ENCODE measurements at regions not wholly inside any gene's neighbourhood (a gene's known extent, or its start where the extent isn't known, plus 50 kb on each side); places are given as distances from the start of the nearest gene placed in this dataset.
"Not testable (repeated sequence)": the region's sequence is repeated elsewhere in the genome, so short reads cannot be mapped to it uniquely, and the experiment has no call there.

DNA sequence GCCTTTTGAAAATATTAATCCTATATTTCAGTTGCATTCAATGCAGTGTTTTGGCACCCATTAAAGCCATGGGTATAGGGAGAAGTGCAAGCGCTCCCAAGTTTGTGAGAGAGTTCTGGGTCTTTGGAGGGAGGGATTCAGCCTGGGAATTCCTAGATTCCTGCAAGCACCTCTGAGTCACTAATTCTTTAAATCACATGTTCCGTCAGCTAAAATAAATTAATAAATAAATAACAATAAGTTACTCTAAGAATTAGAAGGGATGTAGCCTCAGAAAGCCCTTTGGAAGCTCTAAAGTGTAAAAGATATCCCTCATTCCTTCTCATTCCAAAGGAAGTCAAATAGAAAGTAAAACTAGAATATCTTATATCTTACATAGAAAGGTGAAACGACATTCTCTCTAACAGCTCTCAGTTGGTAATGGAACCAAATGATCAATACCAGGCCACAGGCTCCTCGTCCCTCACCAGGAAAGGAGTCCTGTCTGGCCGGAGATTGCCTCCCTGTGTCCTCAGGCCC is 222.4 kb upstream of the RBBP8 start:
- Histone ChIP-seq H3K9me3 (ENCODE audit: control insufficient read depth, low read depth, low read length) (no peaks in the 10 kb centered on the region), H3K9ac (ENCODE audit: low read length) (no peak overlapping the region), H3K27me3 (ENCODE audit: control insufficient read depth, insufficient read depth, low read length) (no peaks in the 10 kb centered on the region), H3K27ac (ENCODE audit: low read length) (no peak overlapping the region), H3K4me1 (ENCODE audit: control insufficient read depth, low read depth, low read length) (peaks cover 3% of the 10 kb centered on the region), H3K4me3 (ENCODE audit: low read length) (no peak overlapping the region), H3K36me3 (ENCODE audit: control insufficient read depth, low read depth, low read length) (no peaks in the 10 kb centered on the region)

DNA sequence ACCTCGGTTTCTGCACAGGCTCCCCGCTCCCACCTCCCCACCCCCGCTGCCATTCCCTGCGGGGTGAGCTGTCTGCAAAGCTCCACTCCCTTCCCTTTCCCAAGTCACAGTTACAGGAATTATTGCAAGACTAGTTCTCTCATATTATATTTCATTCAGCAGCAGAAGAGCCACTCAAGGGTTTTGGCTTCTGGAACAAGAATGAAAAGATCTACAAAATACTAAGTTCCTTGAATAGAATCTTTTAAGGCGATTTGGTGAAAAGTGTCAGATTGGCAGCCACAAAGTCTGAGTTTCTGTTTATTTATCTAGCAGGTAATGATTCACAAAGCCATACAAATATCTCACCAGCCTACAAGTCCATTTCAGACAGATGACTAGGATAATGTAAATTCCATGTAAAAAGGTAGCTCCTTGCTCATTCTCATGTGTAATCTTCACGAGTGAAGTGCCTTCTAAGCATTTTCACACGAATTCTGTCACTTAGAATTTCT is 221.9 kb upstream of the RBBP8 start:
- Histone ChIP-seq H3K27ac (ENCODE audit: low read length) (no peak overlapping the region), H3K36me3 (ENCODE audit: control insufficient read depth, low read depth, low read length) (no peaks in the 10 kb centered on the region), H3K9ac (ENCODE audit: low read length) (no peak overlapping the region), H3K9me3 (ENCODE audit: control insufficient read depth, low read depth, low read length) (no peaks in the 10 kb centered on the region), H3K4me3 (ENCODE audit: low read length) (no peak overlapping the region), H3K27me3 (ENCODE audit: control insufficient read depth, insufficient read depth, low read length) (no peaks in the 10 kb centered on the region), H3K4me1 (ENCODE audit: control insufficient read depth, low read depth, low read length) (peaks cover 3% of the 10 kb centered on the region)

DNA sequence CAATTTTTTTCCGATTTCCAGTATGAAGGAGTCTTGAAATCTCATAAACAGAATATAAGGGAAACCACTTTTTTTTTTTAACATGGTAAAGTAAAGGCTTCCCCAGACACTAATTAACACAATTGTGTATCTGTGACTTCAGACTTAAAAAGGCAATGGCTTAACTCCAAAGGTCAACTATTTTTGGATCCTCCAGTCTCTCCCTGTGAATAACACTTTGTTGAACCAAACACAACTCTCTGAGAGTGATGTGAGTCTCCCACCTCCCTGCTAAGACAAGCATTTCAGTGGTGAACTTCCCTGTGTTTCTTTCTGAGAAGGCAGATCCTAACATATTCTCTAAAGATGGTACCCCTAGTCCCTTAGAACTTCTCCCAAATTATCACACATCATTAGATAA is 219.6 kb upstream of the RBBP8 start:
- Histone ChIP-seq H3K9me3 (ENCODE audit: control insufficient read depth, low read depth, low read length) (no peaks in the 10 kb centered on the region), H3K9ac (ENCODE audit: low read length) (no peak overlapping the region), H3K27ac (ENCODE audit: low read length) (no peak overlapping the region), H3K4me1 (ENCODE audit: control insufficient read depth, low read depth, low read length) (peaks cover 3% of the 10 kb centered on the region), H3K4me3 (ENCODE audit: low read length) (no peak overlapping the region), H3K36me3 (ENCODE audit: control insufficient read depth, low read depth, low read length) (no peaks in the 10 kb centered on the region), H3K27me3 (ENCODE audit: control insufficient read depth, insufficient read depth, low read length) (no peaks in the 10 kb centered on the region)

DNA sequence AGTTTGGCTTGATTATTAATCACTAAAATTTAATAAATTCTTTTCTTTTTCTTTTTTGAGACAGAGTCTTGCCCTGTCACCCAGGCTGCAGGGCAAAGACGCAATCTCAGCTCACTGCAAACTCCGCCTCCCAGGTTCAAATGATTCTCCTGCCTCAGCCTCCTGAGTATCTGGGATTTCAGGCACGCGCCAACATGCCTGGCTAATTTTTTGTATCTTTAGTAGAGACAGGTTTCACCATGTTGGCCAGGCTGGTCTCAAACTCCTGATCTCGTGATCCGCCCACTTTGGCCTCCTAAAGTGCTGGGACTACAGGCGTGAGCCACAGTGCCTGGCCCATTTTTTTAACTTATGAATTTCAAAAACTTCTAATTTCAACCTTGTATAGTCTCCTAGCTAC is 215.6 kb upstream of the RBBP8 start:
- not testable (repeated sequence) for H3K9me3 ChIP-seq (ENCODE audit: control insufficient read depth, low read depth, low read length); H3K4me1 ChIP-seq (ENCODE audit: control insufficient read depth, low read depth, low read length); H3K36me3 ChIP-seq (ENCODE audit: control insufficient read depth, low read depth, low read length); H3K27me3 ChIP-seq (ENCODE audit: control insufficient read depth, insufficient read depth, low read length); H3K4me3 ChIP-seq (ENCODE audit: low read length); H3K27ac ChIP-seq (ENCODE audit: low read length); H3K9ac ChIP-seq (ENCODE audit: low read length)

DNA sequence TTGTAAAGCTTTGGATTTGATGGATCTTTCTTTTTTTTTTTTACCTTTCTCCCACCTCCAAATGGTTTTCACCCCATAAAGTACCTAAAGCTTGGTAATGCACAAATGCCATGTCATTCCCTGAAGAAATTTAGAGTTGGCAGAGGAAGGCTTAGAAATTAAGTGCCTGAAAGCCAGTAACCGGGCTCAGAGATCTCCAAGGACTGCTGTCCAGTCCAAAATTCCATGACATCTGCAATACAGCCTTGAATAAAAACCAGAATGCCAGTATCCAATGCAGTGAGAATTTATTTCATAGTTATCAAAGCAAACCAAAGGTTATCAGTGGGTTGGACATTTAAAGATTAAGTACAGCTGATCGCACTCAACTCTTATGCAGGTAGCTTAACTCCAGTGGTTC is 209.9 kb upstream of the RBBP8 start:
- H3K36me3 ChIP-seq (ENCODE audit: control insufficient read depth, low read depth, low read length) = no peaks in the 10 kb centered on the region
- H3K9ac ChIP-seq (ENCODE audit: low read length) = no peak overlapping the region
- H3K27ac ChIP-seq (ENCODE audit: low read length) = no peak overlapping the region
- H3K27me3 ChIP-seq (ENCODE audit: control insufficient read depth, insufficient read depth, low read length) = no peaks in the 10 kb centered on the region
- H3K9me3 ChIP-seq (ENCODE audit: control insufficient read depth, low read depth, low read length) = peaks cover 2% of the 10 kb centered on the region
- H3K4me3 ChIP-seq (ENCODE audit: low read length) = no peak overlapping the region
- H3K4me1 ChIP-seq (ENCODE audit: control insufficient read depth, low read depth, low read length) = no peaks in the 10 kb centered on the region

DNA sequence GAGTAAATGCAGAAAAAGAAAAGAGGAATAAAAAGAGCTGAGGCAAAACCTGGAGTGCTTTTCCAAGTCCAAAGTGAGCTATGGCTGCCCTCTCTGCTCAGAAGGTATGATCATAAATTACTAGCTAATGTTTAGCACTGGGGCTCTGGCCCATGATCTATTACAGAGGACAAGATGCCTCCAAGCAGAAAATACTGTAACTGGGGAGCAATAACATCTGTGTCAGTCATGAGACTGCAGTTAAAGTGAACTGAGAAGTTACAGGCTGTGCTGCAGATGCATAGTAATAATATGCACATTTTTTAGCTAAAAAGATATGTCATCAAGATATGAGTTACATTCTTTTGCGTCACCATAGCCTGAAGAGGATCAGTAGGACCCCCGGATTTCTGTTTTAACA is 209.4 kb upstream of the RBBP8 start:
- no peak overlapping the region for H3K27ac ChIP-seq (ENCODE audit: low read length)
- no peaks in the 10 kb centered on the region for H3K27me3 ChIP-seq (ENCODE audit: control insufficient read depth, insufficient read depth, low read length)
- H3K4me3 ChIP-seq (ENCODE audit: low read length) = no peak overlapping the region
- no peak overlapping the region for H3K9ac ChIP-seq (ENCODE audit: low read length)
- no peaks in the 10 kb centered on the region for H3K36me3 ChIP-seq (ENCODE audit: control insufficient read depth, low read depth, low read length)
- peaks cover 2% of the 10 kb centered on the region for H3K9me3 ChIP-seq (ENCODE audit: control insufficient read depth, low read depth, low read length)
- no peaks in the 10 kb centered on the region for H3K4me1 ChIP-seq (ENCODE audit: control insufficient read depth, low read depth, low read length)

DNA sequence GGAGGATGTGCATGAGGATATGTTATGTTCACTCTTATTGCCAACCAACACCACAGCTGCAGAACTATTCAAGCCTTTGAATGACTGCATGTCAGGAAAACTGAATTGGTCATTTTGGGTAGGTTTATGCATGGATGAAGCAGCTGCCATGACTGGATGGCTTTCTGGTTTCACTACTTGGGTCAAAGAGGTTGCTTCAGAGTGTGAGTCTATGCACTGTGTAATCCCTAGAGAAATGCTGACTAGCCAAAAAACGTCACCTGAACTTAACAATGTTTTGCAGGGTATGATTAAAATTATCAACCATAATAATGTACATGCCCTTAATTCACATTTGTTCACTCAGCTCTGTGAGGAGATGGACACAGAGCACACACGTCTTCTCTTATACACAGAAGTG is 206.7 kb upstream of the RBBP8 start:
- peaks cover 2% of the 10 kb centered on the region for H3K9me3 ChIP-seq (ENCODE audit: control insufficient read depth, low read depth, low read length)
- H3K4me1 ChIP-seq (ENCODE audit: control insufficient read depth, low read depth, low read length) = no peaks in the 10 kb centered on the region
- no peaks in the 10 kb centered on the region for H3K36me3 ChIP-seq (ENCODE audit: control insufficient read depth, low read depth, low read length)
- H3K4me3 ChIP-seq (ENCODE audit: low read length) = no peak overlapping the region
- H3K27me3 ChIP-seq (ENCODE audit: control insufficient read depth, insufficient read depth, low read length) = no peaks in the 10 kb centered on the region
- no peak overlapping the region for H3K27ac ChIP-seq (ENCODE audit: low read length)
- no peak overlapping the region for H3K9ac ChIP-seq (ENCODE audit: low read length)

DNA sequence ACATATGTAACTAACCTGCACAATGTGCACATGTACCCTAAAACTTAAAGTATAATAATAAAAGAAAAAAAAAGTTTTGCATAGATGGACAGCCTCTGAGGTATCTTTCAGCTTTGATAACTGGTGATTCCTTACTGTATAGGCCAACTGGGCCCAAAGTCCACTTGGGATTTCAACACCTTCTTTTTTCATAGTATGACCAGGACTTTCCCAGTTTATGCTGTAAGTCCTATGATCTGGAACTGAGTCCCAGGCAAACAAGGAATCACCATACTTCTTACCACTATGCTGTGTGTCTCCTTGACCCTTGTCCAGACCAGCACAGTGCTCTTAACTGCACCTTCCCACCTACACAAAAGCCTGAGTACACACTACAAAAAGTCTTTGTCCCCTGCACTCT is 205.1 kb upstream of the RBBP8 start:
- Histone ChIP-seq H3K9ac (ENCODE audit: low read length) (no peak overlapping the region), H3K4me3 (ENCODE audit: low read length) (no peak overlapping the region), H3K27ac (ENCODE audit: low read length) (no peak overlapping the region)

DNA sequence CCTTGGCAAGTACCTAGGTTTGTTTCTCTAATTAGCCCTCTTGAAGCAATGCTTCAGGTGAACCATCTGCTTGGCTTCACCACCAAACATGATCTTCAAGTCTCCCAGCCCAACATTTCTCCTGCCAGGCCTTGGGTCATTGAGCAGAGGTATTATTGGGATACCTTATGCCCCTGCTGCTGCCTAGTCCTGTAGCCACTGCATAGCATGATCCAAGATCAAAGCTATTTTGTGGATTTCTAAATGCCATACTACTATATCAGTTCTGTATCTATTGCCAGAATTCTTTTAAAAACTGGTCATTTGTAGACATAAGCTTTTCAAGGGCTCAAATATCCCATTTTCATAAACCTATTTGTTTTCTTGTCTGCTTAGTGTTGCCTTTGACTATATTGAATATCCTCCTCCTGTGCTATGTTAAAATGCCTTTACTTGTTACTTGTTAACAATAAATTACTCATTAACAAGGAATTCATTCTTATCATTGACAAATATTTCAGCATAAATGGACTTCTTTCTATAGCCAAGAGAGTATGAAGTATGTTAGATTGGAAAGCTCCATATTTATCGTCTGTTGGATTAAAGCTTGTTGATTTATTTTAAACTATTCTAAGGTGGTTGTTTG is 204.5 kb upstream of the RBBP8 start:
- Histone ChIP-seq H3K9ac (ENCODE audit: low read length) (no peak overlapping the region), H3K4me3 (ENCODE audit: low read length) (no peak overlapping the region), H3K27ac (ENCODE audit: low read length) (no peak overlapping the region), H3K9me3 (ENCODE audit: control insufficient read depth, low read depth, low read length) (peaks cover 2% of the 10 kb centered on the region), H3K27me3 (ENCODE audit: control insufficient read depth, insufficient read depth, low read length) (no peaks in the 10 kb centered on the region), H3K4me1 (ENCODE audit: control insufficient read depth, low read depth, low read length) (no peaks in the 10 kb centered on the region), H3K36me3 (ENCODE audit: control insufficient read depth, low read depth, low read length) (no peaks in the 10 kb centered on the region)

More for the DNA sequence above, 205.1 kb upstream of the RBBP8 start:
- H3K27me3 ChIP-seq (ENCODE audit: control insufficient read depth, insufficient read depth, low read length) = no peaks in the 10 kb centered on the region
- H3K9me3 ChIP-seq (ENCODE audit: control insufficient read depth, low read depth, low read length) = peaks cover 2% of the 10 kb centered on the region
- H3K4me1 ChIP-seq (ENCODE audit: control insufficient read depth, low read depth, low read length) = no peaks in the 10 kb centered on the region
- H3K36me3 ChIP-seq (ENCODE audit: control insufficient read depth, low read depth, low read length) = no peaks in the 10 kb centered on the region

DNA sequence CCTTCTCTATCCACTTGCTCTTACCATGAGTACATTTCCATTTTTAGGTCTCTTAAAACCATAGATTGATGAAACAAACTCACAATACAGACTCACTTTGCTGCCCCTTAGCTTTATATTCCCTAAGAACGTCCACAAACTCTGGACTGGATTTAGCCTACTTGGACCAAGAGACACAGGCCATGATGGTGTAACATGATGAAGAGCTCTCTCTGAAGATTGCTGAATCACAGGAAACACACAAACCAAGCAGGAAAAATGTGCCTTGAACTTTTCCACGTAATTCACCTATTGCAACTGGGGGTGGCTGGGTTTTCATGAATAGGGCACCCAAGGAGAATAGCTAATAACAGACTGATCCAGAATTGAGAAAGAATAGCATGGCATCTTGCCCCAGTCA is 201.7 kb upstream of the RBBP8 start:
- H3K27me3 ChIP-seq (ENCODE audit: control insufficient read depth, insufficient read depth, low read length) = no peaks in the 10 kb centered on the region
- no peaks in the 10 kb centered on the region for H3K9me3 ChIP-seq (ENCODE audit: control insufficient read depth, low read depth, low read length)
- H3K9ac ChIP-seq (ENCODE audit: low read length) = no peak overlapping the region
- no peak overlapping the region for H3K27ac ChIP-seq (ENCODE audit: low read length)
- no peaks in the 10 kb centered on the region for H3K36me3 ChIP-seq (ENCODE audit: control insufficient read depth, low read depth, low read length)
- no peak overlapping the region for H3K4me3 ChIP-seq (ENCODE audit: low read length)
- no peaks in the 10 kb centered on the region for H3K4me1 ChIP-seq (ENCODE audit: control insufficient read depth, low read depth, low read length)

DNA sequence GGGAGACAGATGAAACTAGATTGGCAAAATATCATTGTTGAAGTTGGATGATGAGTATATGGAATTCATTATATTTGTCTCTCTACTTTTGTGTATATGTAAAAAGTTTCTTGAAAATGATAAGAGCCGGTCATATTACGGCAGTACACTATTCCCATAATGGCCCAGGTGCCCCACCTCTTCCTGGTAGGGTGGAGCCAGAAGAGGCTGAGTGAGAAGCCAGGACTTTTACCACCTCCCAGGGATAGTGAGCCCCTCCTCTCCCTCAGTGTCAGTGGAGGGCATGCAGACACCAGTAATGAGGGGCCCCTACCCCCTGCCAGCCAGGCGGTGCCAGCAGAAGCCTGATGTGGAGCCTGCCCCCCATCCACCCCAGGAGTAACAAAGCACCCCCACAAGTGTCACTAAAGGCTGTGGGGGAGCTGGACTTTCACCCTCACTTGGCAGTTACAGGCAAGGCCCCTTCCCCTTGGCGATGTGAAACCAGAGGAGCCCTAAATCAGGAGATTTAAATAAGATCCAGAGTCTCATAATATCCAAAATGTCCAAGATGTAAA is 198.9 kb upstream of the RBBP8 start:
- no peak overlapping the region for H3K4me3 ChIP-seq (ENCODE audit: low read length)
- H3K9me3 ChIP-seq (ENCODE audit: control insufficient read depth, low read depth, low read length) = no peaks in the 10 kb centered on the region
- H3K4me1 ChIP-seq (ENCODE audit: control insufficient read depth, low read depth, low read length) = no peaks in the 10 kb centered on the region
- no peaks in the 10 kb centered on the region for H3K27me3 ChIP-seq (ENCODE audit: control insufficient read depth, insufficient read depth, low read length)
- no peaks in the 10 kb centered on the region for H3K36me3 ChIP-seq (ENCODE audit: control insufficient read depth, low read depth, low read length)
- no peak overlapping the region for H3K9ac ChIP-seq (ENCODE audit: low read length)
- H3K27ac ChIP-seq (ENCODE audit: low read length) = no peak overlapping the region
